ENCODE measurements at regions not wholly inside any gene's neighbourhood (a gene's known extent, or its start where the extent isn't known, plus 50 kb on each side); places are given as distances from the start of the nearest gene placed in this dataset.

DNA sequence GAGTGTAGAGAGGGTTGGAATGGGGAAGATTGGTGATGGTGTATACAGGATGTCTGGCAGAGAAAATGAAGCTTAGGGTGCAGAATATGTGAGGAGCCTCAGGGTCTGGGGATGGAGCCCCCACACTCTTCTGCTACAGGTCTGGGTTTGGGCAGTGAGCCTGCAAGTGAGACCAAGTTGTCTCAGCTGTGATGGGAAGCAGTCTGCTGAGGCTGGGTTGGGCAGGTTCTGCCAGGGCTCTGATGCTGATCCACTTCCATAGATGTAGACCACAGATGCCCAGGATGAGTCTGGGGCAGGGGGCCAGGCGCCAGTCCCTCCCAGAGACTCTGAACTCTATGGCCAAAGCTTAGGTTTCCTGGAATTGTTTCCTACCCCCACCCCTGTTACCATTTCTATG is 516.9 kb downstream of the PTPRU start:
- DNase-seq (ENCODE audit: low read depth): no peak

DNA sequence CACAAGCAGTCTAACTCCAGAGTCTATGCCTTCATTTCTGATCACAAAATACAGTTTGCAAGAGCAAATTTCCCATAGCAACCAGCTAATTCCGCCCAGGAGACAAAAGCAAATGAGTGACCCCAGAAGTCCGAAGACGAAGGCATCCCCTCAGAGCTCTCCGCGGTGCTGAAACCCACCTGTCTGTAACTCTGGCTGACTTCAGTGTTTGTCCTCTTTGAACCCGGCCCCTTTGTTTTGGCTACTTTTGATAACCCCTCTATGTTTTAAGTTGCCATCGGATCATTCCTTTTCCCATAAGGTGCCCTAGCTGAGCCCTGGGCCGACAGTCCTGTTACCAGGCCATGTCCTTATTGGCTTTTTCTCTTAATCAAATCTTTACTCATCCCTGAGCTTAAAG is 515.8 kb downstream of the PTPRU start:
- no peak for DNase-seq (ENCODE audit: low read depth)

DNA sequence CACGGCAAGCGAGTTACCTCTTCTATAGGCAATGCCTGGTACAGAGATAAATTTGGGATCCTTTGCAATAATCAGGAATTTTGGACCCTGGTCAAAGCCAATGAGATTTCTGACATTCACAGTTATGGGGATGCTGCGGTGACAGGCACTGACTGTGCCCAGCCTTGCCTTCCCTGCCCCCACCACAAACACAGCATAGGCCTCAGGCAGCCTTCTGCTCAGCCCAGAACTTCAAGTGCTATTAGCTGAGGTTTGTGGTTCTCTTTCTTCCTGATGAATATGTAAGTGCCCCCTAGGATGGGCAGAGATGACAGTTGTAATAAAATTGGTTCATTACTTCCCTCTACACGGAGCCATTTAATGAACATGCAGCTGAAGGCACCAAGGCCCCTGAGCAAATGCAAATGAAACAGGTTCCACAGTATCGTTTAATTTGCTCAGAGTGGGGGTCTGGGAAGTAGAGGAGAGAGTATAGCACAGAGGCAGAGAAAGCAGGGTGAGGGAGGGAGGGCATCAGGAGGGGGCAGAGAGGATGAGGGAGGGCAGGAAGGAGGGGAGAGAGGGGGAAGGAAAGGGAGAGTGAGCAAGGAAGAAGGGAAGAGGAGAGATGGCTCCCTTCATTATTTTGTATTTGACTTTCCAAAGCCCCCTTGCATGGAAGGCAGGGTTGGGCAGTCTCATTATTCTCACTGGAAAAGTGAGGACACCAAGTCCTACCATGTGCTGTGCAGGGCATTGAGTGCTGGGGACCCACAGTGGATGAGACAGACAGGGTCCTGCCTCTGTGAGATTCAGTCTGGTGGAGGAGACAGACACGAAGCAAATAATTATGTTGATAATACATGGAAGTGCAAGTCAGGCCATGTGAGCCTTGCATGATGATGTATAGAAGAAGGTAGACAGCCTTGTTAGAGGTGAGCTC is 513.0 kb downstream of the PTPRU start:
- no peak for DNase-seq (ENCODE audit: low read depth)

DNA sequence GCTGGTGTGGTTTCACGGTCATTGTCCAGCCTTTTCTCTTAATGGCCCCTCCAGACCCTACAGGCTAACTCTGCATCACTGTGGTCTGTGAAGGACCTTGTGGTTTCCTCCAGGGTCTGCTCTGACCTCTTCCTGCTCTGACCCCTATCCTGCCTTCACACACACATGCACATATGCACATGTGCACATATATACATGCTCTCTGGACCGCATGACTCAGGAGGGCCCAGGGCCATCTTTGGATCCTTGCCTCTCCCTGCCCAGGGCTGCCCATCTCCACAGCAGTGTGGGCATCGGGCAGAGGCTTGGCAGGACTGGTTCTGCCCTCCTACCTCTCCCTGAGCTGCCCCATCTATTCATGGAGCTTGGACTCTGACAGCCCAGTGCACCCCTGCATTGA is 510.9 kb downstream of the PTPRU start:
- DNase-seq (ENCODE audit: low read depth): no peak

DNA sequence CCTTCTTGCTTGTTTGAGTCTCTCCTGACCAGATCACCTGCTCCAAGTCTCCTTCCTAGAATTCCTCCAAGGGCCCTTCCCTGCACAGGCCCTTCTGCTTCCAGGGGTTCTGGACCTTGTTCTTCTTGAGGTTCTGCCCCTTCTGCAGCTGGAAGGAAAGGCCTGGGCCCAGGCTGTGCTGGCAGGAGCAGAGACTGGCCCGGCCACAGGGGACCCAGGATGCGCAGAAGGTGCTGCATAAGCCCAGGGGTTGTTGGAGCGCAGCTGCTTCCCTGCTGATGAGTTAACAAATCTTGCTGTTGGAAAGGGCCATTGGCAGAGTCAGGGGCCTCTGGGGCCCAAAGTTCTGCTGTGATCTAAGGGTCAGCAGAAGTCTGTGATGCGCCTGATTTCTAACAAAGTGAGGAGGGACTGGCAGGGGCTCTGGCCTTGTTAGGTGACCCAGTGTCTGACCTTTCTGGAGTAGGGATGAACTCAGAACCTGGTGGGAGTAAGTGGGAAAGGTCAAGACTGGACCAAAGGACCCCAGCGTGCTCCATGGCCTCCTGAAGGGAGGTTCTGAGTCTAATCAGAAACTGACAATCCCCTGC is 509.8 kb downstream of the PTPRU start:
- DNase-seq (ENCODE audit: low read depth): no peak

DNA sequence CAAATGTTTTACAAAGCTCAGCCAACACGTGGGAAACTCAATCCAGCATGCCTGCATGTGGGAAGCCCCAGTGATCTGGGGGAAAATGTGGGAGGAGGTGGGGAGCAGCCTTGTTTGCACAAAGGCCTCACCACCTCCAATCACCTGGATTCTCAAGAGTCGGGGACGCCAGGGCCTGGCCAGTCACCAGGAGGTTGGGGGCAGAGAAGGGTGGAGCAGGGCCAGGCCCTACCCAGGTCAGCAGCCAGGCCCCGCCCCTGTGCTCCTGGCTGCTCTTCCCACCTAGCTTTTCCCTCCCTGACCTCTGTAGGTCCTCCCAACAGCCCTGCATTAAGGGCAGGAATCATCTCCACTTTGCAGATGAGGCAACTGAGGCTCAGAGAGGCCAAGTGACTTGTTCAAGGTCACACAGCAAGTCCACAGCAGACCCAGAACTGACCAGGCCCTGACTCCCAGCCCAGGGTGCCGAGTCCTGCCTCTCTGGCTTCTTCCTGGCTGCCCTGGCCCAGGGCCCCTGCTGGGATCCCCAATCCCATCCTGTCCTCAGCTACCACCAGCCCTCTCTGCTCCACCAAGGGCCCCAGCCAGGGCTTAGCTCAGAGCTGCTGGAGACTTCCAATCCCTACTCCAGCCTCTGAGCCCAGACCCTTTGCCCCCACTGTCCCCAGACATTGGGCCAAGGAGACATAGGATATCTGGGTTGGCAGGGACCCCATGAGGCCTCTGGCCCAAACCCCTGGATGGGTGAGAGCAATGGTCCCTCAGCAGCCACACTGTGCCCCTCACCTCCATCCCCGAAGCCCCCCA is 508.6 kb downstream of the PTPRU start:
- no peak for DNase-seq (ENCODE audit: low read depth)

DNA sequence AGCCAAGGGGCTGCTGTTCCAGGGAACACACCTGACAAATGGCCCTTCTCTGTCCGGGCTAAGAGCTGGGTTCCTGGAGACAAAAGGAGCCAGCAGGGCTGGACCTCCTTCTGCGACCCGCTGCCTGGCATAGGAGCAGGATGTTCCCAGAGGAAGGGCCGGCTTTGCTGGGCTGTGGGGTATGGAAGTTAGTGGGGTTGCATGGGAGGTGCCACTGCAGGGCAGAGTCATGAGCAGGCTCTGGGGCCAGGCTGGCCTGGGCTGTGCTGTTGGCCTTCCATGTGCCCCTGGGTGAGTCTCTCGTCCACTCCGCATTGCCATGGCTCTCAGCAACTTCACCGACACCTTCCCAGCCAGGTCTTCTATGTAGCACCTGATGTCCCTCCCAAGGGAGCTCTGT is 507.6 kb downstream of the PTPRU start:
- DNase-seq (ENCODE audit: low read depth): no peak

DNA sequence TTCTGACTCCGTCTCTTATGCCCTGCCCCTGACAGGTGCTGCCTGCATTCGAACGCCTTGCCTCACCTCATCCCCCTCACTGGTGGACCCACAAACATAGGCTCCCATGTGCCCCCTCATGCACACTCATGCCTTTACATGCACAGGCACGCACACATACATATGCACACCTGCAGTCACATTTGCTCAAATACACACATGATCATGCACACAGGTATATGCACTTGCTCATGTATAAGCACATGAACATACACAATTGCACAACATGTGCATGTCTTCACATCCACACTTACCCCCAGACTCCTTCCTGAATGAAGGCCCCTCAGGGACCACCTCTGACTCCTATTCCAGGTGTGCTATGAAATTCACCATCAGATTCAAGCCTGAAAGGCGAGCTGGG is 506.9 kb downstream of the PTPRU start:
- DNase-seq (ENCODE audit: low read depth): no peak

DNA sequence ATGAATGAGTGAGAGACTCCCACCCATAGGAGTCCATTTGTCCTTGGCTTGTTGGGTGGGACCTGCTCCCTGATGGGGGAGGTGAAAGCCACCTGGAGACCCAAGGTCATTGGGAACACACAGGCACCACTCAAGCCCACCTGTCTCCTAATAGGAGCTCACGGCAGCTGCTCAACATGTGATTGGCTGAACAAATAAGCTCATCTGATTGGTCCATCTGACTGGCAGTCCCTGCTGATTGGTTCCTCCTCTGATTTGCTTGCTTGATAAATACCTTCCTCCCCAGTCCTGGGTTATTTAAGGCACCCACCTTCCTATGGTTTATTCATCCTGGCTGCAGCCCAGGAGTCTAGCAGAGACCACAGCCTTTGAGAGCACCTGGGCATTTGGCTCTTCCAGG is 502.9 kb downstream of the PTPRU start:
- no peak for DNase-seq (ENCODE audit: low read depth)

DNA sequence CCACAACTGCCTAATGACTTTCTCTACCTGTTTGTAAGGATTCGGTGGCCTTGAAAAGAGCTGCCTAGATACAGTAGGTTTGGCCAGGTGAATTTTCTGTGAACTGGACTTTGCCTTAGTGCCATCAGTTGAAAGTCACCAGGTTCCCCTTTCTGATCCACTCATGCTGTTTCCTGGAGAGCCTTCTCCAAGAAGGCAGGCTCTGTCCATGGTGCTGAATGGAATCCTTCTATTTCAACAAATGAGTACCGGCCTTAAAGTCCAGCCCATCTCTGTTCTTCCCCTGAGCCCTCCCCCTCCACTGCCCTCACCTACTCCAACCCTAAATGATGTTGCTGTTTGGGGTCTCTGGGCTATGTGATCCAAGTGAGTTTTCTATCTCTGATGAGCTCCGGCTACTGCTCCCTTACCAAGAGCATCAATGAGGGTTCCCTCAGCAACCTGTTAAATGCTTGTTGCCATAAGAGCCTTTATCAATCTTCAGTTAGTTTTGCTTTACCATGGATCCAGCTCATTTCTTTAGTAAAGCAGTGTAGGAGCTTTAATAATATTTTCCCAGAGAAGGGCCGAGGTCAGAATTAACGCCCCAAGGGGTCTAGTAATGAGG is 500.4 kb downstream of the PTPRU start:
- DNase-seq (ENCODE audit: low read depth): no peak

DNA sequence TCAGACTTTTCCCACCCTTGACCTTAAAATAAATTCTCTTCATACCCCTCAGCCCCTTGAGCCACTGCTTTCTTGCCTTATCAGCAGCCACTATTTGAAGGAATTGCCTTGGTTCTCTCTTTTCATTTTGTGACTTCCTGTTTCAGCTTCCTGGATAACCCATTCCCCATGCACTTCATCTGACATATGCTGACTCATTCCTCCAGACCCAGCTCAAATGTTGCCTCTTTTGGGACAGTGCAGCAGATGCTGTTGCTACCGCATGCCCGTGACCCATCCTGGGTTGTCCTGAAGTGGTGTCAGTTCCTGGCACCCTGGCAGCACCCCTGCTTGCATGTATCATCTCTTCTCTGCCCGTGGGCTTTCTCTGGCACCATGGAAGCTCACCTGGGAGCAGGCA is 496.1 kb downstream of the PTPRU start:
- no peak for DNase-seq (ENCODE audit: low read depth)

DNA sequence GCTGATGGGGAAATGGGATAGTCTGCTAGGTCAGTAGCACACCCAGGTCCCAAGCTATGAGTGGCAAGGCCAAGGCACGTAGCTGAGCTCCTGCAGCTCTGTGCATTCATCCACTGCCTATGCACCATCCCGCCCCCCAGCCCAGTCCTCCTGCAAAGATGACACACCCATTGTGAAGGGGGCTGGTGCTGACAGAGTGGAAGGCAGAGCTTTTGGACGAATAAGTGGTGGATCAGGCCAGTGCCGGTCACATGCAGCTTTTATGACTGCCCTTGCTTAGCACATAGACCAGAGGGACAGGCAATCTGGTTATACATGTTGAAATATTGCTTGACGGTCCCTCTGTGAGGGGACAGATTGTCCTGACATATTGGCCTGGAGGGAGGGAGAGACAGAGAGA is 494.3 kb downstream of the PTPRU start:
- no peak for DNase-seq (ENCODE audit: low read depth)

DNA sequence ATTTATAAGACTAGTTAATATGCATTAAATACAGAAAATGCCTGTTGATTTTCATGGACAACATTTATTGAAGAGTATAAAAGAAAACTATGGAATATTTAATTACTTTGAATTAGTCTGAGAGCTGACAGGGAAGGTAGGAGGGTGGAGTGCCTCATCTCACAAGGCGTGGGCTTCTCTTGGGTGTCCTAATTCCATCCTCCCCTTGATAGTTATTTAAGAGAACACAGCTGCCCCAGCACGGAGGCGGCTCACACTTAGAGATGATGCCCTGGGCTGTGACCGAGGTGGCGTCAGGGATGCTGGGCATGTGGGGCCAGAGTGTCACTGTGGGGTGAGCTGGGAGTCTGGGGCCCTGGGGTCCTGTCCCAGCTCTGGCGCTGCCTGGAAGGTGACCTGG is 493.0 kb downstream of the PTPRU start:
- DNase-seq (ENCODE audit: low read depth): no peak

DNA sequence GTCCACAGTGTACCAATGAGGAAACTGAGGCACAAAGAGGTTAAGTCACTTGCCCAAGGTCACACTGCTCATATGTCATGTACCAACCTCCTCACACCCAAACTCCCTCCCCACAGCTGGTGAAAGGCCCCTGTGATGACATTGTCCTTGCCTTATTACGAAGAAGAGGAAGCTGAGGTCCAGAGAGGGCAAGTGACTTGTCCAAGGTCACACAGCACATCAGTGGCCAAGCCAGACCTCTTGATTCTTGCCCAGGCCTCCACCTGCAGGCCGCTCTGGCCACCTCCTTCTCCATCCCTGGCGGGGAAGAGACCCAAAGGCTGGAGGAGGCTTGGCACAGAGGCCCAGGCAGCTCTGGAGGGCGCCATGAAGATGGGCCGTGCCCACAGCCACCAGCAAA is 492.4 kb downstream of the PTPRU start:
- no peak for DNase-seq (ENCODE audit: low read depth)

DNA sequence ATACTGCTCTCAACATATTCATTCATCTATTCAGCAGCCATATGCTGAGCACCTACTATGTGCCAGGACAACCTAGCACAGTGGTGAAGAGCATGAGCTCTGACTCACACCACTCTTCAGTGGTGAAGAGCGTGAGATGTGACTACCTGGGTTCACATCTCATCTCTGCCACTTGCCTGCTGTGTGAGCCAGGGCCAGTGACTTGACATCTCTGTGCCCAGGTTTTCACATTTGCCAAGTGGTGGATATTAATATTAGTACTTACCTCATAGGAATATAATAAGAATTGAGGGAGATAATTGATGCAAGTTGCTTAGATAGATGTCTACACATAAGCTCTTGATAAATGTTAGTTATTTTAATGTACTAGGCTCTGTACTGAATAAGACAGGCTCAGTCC is 488.9 kb downstream of the PTPRU start:
- DNase-seq (ENCODE audit: low read depth): no peak

DNA sequence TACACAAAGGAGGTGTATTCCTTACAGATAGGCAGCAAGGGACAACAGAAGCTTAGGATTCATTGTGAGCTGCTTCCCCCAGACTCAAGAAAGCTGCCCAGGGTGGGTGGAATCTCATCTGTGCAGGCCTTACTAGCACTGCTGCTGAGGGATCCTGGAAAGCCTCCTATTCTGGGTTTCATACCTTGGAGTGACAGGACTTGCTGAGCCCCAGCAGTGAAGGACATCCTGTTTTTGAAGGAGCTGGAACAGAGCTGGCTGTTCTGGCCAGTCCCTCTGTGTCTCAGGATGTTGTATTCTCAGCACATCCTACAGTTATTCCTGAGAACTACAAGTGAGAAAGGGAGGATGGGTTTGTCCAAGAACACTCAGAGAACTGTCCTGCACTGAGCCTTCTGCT is 486.3 kb downstream of the PTPRU start:
- DNase-seq (ENCODE audit: low read depth): no peak

DNA sequence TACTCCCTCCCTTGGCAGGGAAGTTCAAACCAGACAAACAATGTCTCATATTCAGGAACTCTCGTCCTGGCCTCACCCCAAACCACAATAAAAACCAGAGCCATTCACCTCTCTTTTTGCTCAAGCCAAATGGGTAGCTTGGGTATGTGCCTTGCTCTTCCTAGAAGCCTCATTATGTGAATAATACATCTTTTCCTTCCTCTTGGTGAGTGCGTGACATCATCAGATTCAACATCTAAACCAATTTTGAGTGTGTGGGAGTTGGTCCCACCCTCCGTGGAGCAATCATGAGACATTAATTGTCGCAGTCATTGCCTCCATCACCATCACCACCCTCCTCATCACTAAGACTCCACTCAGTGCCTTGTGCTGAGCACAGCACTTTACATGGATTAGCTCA is 482.9 kb downstream of the PTPRU start:
- DNase-seq (ENCODE audit: low read depth): no peak

DNA sequence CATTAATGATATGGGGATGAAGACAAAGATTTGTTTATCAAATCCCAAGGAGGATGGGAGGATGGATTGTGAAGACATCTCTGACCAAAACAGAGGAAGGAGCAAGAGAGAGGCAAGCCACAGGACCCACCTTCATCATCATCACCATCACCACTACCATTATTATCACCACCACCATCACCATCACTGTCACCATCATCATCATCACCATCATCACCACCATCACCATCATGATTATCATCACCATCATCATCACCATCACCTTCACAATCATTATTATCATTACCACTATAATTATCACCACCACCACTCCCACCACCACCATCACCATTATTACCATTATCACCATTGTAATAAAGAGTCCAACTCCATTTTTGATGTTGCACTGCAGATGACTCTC is 482.5 kb downstream of the PTPRU start:
- DNase-seq (ENCODE audit: low read depth): no peak

DNA sequence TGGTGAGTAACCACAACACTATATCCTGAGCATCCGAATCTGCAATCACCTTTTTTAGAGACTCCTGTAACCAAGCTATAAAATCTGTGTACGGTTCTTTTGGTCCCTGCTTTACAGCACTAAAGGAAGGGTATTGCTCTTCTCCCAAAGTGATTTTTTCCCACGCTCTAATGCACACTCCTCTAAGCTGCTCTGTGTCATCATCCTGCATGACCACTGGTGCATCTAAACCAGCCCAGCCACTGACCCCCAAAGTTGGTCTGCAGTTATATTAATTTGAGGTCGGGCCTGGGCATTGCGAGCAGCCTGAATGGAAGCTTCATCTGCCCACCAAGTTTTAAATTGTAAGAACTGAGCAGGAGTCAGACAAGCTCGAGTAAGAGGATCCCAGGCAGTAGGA is 480.0 kb downstream of the PTPRU start:
- no peak for DNase-seq (ENCODE audit: low read depth)

DNA sequence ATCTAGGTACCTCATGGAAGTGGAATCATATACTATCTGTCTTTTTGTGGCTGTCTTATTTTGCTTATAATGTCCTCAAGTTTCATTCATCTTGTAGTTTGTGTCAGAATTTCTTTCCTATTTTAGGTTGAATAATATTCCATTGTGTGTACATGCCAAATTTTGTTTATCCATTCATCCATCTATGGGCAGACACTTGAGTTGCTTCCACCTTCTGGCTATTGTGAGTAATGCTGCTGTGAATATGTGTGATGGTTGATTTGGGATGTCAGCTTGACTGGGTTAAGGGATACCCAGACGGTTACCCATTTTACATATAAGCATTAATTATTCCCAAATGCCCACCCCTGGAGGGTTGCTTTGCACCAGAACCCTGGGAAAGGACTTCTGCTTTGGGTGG is 477.5 kb downstream of the PTPRU start:
- no peak for DNase-seq (ENCODE audit: low read depth)

DNA sequence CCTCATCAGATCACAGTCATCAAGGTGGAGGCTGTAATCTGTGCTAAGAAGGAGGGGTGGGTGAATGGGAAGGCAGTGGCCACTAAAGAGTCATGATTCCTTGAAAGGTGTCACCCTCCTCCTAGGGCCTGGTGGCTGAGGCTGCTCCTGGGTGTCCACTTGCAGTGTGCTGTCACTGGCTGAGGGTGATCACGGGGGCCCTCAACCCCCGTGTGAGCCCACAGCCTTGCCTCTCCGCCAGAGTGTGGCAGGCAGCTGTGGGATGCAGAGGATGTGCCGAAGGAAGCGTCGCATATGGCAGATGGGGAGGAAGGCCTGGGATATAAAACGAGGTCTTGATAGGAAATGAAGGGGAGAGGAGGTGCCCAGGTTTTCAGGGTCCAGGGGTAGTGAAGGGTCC is 476.5 kb downstream of the PTPRU start:
- no peak for DNase-seq (ENCODE audit: low read depth)

DNA sequence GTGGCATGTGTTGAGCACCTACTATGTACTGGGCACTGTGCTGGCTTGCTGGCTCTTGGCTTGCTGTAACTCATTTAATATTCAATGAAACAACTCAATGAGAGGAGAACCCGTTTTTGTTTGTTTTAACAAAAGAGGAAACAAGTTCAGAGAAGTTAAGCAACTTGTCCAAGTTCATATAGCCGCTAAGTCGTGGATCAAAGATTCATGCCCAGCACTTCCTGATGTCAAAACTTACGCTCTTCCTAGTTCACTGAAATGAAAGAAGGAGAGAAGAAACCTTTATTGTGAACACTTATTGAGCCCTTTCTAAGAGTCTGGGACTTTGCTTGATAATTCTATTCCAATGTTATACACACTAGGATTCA is 475.9 kb downstream of the PTPRU start:
- DNase-seq (ENCODE audit: low read depth): no peak
